GM12875 (cell line): ENCODE measurements at regions not wholly inside any gene's neighbourhood (a gene's known extent, or its start where the extent isn't known, plus 50 kb on each side); places are given as distances from the start of the nearest gene placed in this dataset.

Source experiments
- H3K4me3 ChIP-seq: one replicate; pipeline ENCODE4 v1.5.1; 2011; ENCODE audit warnings: low read depth, low read length, control low read depth
- TF ChIP-seq, protein P1 (sequence below): IDR thresholded peaks from 2 replicates; pipeline ENCODE4 v1.5.1; 2011; ENCODE audit warnings: low read depth, mild to moderate bottlenecking, control low read depth, inconsistent platforms, low read length, moderate library complexity, borderline replicate concordance; ENCODE audit not compliant: insufficient read depth

DNA sequence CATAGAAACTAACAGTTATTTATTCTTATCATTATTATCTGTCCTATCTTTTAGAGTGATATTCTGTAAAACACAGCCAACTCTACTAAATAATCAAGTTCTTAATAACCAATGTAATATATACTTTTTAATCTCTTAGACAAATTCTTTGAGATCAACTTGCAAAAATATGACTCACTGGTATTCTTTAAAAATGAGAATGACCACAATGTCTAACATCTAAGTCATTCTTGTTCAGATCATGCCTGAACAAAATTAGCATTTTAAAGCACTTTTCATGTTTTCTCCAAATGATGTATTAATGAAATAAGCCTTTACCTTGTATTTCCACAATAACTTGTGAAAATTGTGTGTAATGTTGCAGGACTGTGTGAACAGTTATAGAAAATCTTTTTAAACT, 356.9 kb upstream of the RGMB start:
- H3K4me3 ChIP-seq: no peak overlapping the region
- TF ChIP-seq, protein P1, sequence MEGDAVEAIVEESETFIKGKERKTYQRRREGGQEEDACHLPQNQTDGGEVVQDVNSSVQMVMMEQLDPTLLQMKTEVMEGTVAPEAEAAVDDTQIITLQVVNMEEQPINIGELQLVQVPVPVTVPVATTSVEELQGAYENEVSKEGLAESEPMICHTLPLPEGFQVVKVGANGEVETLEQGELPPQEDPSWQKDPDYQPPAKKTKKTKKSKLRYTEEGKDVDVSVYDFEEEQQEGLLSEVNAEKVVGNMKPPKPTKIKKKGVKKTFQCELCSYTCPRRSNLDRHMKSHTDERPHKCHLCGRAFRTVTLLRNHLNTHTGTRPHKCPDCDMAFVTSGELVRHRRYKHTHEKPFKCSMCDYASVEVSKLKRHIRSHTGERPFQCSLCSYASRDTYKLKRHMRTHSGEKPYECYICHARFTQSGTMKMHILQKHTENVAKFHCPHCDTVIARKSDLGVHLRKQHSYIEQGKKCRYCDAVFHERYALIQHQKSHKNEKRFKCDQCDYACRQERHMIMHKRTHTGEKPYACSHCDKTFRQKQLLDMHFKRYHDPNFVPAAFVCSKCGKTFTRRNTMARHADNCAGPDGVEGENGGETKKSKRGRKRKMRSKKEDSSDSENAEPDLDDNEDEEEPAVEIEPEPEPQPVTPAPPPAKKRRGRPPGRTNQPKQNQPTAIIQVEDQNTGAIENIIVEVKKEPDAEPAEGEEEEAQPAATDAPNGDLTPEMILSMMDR: no peak

DNA sequence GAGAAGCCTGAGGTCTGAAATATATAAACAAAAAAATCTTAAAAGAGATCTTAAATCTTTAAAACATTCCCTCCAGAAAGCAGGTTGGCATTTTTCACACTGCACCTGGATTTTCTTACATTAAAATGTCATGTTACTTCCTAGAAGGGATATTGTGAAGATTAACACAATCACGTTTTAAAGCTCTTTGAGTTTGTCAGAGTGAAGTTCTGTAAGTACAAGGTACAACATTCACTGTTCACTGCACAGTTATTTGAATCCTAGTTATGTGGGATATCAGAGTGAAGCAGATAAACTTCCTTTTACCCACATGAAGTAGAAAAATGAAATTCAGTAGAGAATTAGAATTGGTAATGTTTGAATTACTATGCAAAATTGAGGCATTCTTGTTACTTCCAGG, 353.6 kb upstream of the RGMB start:
- TF ChIP-seq, protein P1: no peak
- no peak overlapping the region for H3K4me3 ChIP-seq

DNA sequence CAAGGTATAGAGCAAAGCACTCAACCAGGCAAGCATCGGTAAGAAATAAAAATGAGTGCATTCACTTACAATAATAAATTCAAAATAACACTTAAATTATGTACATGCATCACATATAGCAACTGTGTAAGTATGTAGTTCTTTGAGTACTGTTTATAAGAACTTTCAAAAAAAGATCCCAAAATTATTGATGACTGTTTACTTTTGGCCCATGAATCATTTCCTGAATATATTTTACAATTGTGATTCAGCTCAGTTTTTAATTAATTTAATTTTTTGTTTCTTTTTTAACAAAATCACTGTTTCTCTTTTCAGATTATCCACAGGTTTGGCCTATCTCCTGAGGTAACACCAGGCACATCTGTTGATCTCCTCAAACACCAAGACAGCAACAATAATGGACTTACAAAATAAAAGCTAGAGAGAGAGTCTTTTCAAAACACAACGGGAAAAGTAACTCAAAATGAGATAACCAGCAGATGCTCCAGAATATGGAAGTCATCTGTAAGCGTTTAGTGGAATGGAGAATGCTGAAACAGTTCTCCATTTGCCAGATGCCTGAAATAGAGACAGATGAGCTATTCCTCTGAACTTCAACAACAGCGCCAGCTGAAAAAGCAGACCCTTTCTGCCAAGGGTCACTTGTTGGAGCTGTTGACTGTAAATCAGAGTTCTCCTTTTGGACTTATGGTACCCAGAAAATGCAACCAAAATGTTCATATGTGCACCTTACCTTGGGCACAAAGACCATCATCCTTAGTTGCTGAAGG, 348.6 kb upstream of the RGMB start:
- TF ChIP-seq, protein P1: no peak
- H3K4me3 ChIP-seq: no peak overlapping the region

DNA sequence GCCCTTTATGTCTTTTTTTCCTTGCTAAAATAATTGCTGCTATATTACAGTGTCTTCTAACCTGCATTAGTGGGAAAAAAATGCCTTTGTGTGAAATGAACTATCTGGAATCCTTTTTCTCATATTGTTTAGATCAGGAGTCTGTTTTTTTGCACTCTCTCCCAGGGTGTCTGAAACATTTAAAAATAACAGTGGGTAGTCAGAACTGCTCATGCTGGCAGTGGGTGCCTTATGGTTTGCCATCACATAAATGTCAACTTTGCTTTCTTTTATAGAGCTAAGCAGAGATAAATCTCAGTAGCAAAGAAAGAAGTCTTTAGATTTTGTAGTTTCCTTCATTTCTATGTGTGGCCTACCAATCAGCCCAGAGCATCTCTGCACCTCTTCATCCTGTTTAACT, 347.8 kb upstream of the RGMB start:
- TF ChIP-seq, protein P1: no peak
- no peak overlapping the region for H3K4me3 ChIP-seq

DNA sequence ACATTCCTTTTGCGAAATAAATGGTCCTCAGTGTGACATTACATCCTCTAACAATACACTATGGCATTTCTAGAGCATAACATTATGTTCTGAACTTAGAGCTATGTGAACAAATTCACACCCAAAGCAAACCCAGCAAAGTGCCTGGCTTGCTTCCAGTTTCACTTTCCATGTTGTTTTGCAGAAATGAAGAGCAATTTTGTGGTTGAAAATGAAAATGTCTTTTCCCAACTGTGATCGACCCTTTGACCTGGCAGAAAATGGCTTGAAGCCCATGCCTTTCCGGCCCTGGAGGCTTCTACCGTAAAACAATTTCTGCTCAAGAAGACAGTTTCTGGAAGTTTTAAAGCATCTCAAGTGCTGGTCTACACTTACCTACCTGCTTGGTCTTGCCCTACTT, 344.7 kb upstream of the RGMB start:
- TF ChIP-seq, protein P1: no peak
- no peak overlapping the region for H3K4me3 ChIP-seq

DNA sequence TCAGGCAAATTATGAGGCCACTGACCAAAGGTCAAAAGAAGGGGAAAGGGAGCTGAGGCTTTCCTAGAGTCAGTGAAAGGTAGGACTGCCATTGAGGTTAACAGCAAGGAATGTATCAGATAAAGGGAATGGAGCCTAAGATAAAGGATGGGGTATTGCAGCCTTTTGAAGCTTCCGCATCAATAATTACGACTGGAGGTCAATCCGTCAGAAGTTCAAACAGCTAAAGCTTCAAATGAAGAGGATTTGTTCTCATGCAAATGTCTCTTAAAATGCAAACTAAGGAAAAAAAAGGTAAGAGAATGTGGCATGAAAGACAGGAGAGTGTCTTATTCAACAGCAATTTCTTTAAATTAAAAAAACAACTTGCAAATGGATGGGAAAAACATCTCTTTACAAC, 341.1 kb upstream of the RGMB start:
- H3K4me3 ChIP-seq: no peak overlapping the region
- TF ChIP-seq, protein P1: no peak

DNA sequence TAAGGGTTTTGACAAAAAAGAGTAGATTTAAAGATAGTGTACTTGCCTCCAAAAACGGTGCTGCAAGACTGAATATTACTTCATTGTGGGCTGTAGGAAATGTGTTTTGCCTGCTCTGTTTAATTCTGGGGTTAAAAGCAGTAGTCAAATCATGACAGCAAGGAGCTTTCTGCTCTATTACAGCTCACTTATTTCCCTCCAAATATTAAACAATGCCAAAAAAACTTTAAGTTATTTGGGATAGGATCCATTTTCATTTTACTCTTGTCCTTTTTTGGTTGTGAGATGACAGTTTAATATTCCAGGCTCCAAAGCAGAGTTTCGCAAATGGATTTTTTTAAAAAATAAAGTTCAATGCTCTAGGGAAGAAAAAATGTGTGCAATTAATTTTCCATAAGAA, 340.4 kb upstream of the RGMB start:
- TF ChIP-seq, protein P1: no peak
- no peak overlapping the region for H3K4me3 ChIP-seq
